ENCODE measurements at regions not wholly inside any gene's neighbourhood (a gene's known extent, or its start where the extent isn't known, plus 50 kb on each side); places are given as distances from the start of the nearest gene placed in this dataset.

DNA sequence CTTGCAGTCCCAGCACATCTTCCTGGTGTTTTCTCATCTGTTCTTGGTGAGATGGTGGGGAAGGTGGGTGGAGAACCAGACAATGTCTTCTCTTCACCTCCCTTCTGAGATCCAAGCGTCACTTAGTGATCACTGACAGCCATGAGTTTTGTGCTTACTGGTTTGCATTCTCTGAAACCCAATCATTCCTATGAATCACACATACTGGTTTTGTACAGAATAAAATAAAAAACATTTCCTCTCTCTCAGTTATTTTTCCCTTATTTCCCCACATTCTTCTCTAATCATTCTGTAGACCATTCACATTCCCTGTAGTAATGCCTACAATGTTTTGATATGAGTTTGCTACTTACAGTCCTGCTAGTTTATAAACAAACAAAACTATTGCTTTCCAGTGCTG is 143.8 kb upstream of the SLC13A1 start:
- TF ChIP-seq EZH2phosphoT487 (IDR thresholded peaks at IDR 0.05; ENCODE audit: unreplicated experiment) (no peak), POLR2AphosphoS5 (IDR thresholded peaks at IDR 0.05; ENCODE audit: low read depth) (no peak), EZH2 (IDR thresholded peaks at IDR 0.05; ENCODE audit: low read depth, unreplicated experiment) (no peak), CREB1 (CRISPR knock-in tag; IDR thresholded peaks at IDR 0.05; ENCODE audit: low read depth) (no peak)
- TF ChIP-seq, protein P1, sequence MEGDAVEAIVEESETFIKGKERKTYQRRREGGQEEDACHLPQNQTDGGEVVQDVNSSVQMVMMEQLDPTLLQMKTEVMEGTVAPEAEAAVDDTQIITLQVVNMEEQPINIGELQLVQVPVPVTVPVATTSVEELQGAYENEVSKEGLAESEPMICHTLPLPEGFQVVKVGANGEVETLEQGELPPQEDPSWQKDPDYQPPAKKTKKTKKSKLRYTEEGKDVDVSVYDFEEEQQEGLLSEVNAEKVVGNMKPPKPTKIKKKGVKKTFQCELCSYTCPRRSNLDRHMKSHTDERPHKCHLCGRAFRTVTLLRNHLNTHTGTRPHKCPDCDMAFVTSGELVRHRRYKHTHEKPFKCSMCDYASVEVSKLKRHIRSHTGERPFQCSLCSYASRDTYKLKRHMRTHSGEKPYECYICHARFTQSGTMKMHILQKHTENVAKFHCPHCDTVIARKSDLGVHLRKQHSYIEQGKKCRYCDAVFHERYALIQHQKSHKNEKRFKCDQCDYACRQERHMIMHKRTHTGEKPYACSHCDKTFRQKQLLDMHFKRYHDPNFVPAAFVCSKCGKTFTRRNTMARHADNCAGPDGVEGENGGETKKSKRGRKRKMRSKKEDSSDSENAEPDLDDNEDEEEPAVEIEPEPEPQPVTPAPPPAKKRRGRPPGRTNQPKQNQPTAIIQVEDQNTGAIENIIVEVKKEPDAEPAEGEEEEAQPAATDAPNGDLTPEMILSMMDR (conservative IDR thresholded peaks at IDR 0.05; ENCODE audit: low read depth in 2 of 2) = no peak

Measured in GM23338 (cell line).